ENCODE measurements at regions not wholly inside any gene's neighbourhood (a gene's known extent, or its start where the extent isn't known, plus 50 kb on each side); places are given as distances from the start of the nearest gene placed in this dataset.
"Not testable (repeated sequence)": the region's sequence is repeated elsewhere in the genome, so short reads cannot be mapped to it uniquely, and the experiment has no call there.

GRCh38 chr2:225748609-225749008 is 349.1 kb downstream of the NYAP2 start:
- Histone ChIP-seq H3K4me3 (ENCODE audit: low read length) (no peak overlapping the region), H3K27me3 (ENCODE audit: control insufficient read depth, insufficient read depth, low read length) (no peaks in the 10 kb centered on the region), H3K9ac (ENCODE audit: low read length) (no peak overlapping the region), H3K4me1 (ENCODE audit: control insufficient read depth, low read depth, low read length) (no peaks in the 10 kb centered on the region), H3K27ac (ENCODE audit: low read length) (no peak overlapping the region), H3K9me3 (ENCODE audit: control insufficient read depth, low read depth, low read length) (no peaks in the 10 kb centered on the region), H3K36me3 (ENCODE audit: control insufficient read depth, low read depth, low read length) (no peaks in the 10 kb centered on the region)

GRCh38 chr2:225743996-225744395 is 344.5 kb downstream of the NYAP2 start:
- H3K9ac ChIP-seq (ENCODE audit: low read length); H3K4me3 ChIP-seq (ENCODE audit: low read length); H3K4me1 ChIP-seq (ENCODE audit: control insufficient read depth, low read depth, low read length); H3K36me3 ChIP-seq (ENCODE audit: control insufficient read depth, low read depth, low read length); H3K27ac ChIP-seq (ENCODE audit: low read length); H3K9me3 ChIP-seq (ENCODE audit: control insufficient read depth, low read depth, low read length); H3K27me3 ChIP-seq (ENCODE audit: control insufficient read depth, insufficient read depth, low read length): not testable (repeated sequence)

DNA sequence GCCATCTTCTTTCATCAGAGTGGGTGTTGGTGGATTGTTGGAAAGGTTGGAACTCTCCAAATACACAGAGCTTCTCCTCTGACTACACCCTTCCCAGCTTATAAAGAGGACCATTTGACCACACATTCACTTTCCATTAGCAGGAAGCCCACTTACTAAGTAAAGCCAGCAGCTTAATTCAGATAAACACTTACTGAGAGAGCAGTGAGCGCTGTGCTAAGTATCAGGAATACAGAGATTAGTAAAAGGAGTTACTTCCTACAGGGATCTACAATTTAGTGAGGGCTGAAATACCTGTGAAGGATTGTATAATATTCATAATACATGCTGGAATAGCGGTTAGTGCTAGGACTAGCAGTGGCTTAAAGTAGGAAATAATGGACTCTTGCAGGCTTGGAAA is 343.0 kb downstream of the NYAP2 start:
- H3K9me3 ChIP-seq (ENCODE audit: control insufficient read depth, low read depth, low read length) = no peaks in the 10 kb centered on the region
- no peak overlapping the region for H3K27ac ChIP-seq (ENCODE audit: low read length)
- no peak overlapping the region for H3K9ac ChIP-seq (ENCODE audit: low read length)
- H3K4me3 ChIP-seq (ENCODE audit: low read length) = no peak overlapping the region
- H3K4me1 ChIP-seq (ENCODE audit: control insufficient read depth, low read depth, low read length) = no peaks in the 10 kb centered on the region
- H3K27me3 ChIP-seq (ENCODE audit: control insufficient read depth, insufficient read depth, low read length) = no peaks in the 10 kb centered on the region
- H3K36me3 ChIP-seq (ENCODE audit: control insufficient read depth, low read depth, low read length) = no peaks in the 10 kb centered on the region

GRCh38 chr2:225740086-225740485 is 340.6 kb downstream of the NYAP2 start:
- no peaks in the 10 kb centered on the region for H3K4me1 ChIP-seq (ENCODE audit: control insufficient read depth, low read depth, low read length)
- no peaks in the 10 kb centered on the region for H3K36me3 ChIP-seq (ENCODE audit: control insufficient read depth, low read depth, low read length)
- H3K9ac ChIP-seq (ENCODE audit: low read length) = no peak overlapping the region
- no peaks in the 10 kb centered on the region for H3K27me3 ChIP-seq (ENCODE audit: control insufficient read depth, insufficient read depth, low read length)
- H3K9me3 ChIP-seq (ENCODE audit: control insufficient read depth, low read depth, low read length) = no peaks in the 10 kb centered on the region
- no peak overlapping the region for H3K4me3 ChIP-seq (ENCODE audit: low read length)
- H3K27ac ChIP-seq (ENCODE audit: low read length) = no peak overlapping the region

DNA sequence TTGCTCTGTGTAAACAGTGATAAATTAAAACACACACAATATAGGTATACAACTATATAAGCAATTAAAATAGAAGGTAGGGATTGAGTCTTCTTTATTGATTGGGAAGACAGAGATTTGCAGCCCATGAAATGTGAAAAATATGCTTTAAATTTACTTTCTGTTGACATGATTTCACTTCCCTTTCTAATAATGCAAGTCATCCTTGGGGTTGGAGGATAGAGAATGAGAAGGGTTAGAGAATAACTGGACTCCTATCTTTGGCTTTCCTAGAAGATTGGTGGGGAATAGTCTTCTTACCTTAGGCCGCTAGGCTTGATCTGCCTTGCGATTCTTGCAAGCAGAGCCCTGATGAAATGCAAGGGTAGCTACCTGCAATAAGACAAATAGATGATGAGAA is 339.8 kb downstream of the NYAP2 start:
- no peaks in the 10 kb centered on the region for H3K9me3 ChIP-seq (ENCODE audit: control insufficient read depth, low read depth, low read length)

DNA sequence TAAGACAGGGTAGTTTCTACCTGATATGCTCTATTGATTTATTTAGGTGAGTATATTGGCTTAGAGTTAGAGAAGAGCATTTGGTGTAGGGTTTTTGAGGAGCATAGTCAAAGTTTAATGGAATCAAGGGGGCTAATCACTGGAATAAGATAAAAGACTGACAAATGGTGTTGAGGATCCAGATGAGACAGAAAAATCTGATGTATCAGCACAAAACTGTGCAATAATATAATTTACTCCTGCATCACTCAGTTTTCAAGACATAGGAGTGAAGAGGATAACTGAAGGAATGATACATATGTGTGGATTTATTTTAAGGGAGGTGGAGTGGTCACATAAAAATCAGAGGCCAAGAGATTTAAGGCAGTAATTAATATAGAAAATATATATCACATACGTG is 339.2 kb downstream of the NYAP2 start:
- no peaks in the 10 kb centered on the region for H3K9me3 ChIP-seq (ENCODE audit: control insufficient read depth, low read depth, low read length)
- no peaks in the 10 kb centered on the region for H3K27me3 ChIP-seq (ENCODE audit: control insufficient read depth, insufficient read depth, low read length)
- no peaks in the 10 kb centered on the region for H3K4me1 ChIP-seq (ENCODE audit: control insufficient read depth, low read depth, low read length)
- H3K36me3 ChIP-seq (ENCODE audit: control insufficient read depth, low read depth, low read length) = no peaks in the 10 kb centered on the region
- H3K27ac ChIP-seq (ENCODE audit: low read length) = no peak overlapping the region
- H3K4me3 ChIP-seq (ENCODE audit: low read length) = no peak overlapping the region
- H3K9ac ChIP-seq (ENCODE audit: low read length) = no peak overlapping the region

More for the DNA sequence above, 339.8 kb downstream of the NYAP2 start:
- Histone ChIP-seq H3K27me3 (ENCODE audit: control insufficient read depth, insufficient read depth, low read length) (no peaks in the 10 kb centered on the region), H3K9ac (ENCODE audit: low read length) (no peak overlapping the region), H3K36me3 (ENCODE audit: control insufficient read depth, low read depth, low read length) (no peaks in the 10 kb centered on the region), H3K4me1 (ENCODE audit: control insufficient read depth, low read depth, low read length) (no peaks in the 10 kb centered on the region), H3K27ac (ENCODE audit: low read length) (no peak overlapping the region), H3K4me3 (ENCODE audit: low read length) (no peak overlapping the region)

DNA sequence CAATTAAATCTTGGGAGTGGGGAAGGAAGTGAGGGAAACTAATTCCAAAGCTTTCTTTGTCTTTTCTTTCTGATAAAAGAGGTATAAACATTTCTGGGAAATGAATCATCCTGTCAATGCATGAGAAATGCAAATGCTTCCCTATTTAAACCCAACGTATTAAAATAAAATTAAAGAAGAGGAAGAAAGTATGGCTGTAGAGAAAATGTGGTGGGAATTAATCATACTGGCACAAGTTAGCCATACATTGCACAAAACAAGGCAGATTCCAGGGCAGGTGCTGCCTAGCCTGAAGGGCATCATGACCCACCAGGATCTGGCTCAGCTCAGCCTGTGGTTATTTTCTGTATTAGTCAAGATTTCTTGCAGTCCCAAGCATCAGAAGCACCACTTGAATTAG is 338.0 kb downstream of the NYAP2 start:
- Histone ChIP-seq H3K9ac (ENCODE audit: low read length) (no peak overlapping the region), H3K27ac (ENCODE audit: low read length) (no peak overlapping the region), H3K27me3 (ENCODE audit: control insufficient read depth, insufficient read depth, low read length) (no peaks in the 10 kb centered on the region)

DNA sequence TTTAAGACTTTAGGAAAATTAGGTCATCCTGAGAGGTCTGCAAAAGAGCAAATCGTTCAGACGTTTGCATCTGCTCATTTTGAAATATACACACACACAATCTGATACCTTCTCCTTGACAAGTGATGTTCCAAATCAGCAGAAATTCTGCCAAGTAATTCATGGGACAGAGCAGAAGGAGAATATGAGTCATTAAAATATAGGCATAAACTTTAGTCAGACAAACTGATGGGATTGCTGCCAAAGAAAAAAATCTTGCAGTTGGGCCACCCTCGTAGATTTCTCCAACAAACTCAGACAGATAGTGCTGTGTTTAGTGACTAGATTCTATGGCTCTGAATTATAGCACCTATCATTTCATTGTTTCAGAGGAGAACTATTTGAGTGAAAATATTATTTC is 336.3 kb downstream of the NYAP2 start:
- no peak overlapping the region for H3K9ac ChIP-seq (ENCODE audit: low read length)
- H3K4me3 ChIP-seq (ENCODE audit: low read length) = no peak overlapping the region
- no peaks in the 10 kb centered on the region for H3K4me1 ChIP-seq (ENCODE audit: control insufficient read depth, low read depth, low read length)
- H3K36me3 ChIP-seq (ENCODE audit: control insufficient read depth, low read depth, low read length) = no peaks in the 10 kb centered on the region
- no peaks in the 10 kb centered on the region for H3K9me3 ChIP-seq (ENCODE audit: control insufficient read depth, low read depth, low read length)
- H3K27ac ChIP-seq (ENCODE audit: low read length) = no peak overlapping the region
- no peaks in the 10 kb centered on the region for H3K27me3 ChIP-seq (ENCODE audit: control insufficient read depth, insufficient read depth, low read length)

More for the DNA sequence above, 338.0 kb downstream of the NYAP2 start:
- H3K36me3 ChIP-seq (ENCODE audit: control insufficient read depth, low read depth, low read length) = no peaks in the 10 kb centered on the region
- no peaks in the 10 kb centered on the region for H3K9me3 ChIP-seq (ENCODE audit: control insufficient read depth, low read depth, low read length)
- H3K4me1 ChIP-seq (ENCODE audit: control insufficient read depth, low read depth, low read length) = no peaks in the 10 kb centered on the region
- H3K4me3 ChIP-seq (ENCODE audit: low read length) = no peak overlapping the region

GRCh38 chr2:225725726-225726125 is 326.2 kb downstream of the NYAP2 start:
- H3K4me1 ChIP-seq (ENCODE audit: control insufficient read depth, low read depth, low read length) = no peaks in the 10 kb centered on the region
- no peak overlapping the region for H3K4me3 ChIP-seq (ENCODE audit: low read length)
- H3K27me3 ChIP-seq (ENCODE audit: control insufficient read depth, insufficient read depth, low read length) = no peaks in the 10 kb centered on the region
- H3K9ac ChIP-seq (ENCODE audit: low read length) = no peak overlapping the region
- H3K27ac ChIP-seq (ENCODE audit: low read length) = no peak overlapping the region
- H3K9me3 ChIP-seq (ENCODE audit: control insufficient read depth, low read depth, low read length) = no peaks in the 10 kb centered on the region
- H3K36me3 ChIP-seq (ENCODE audit: control insufficient read depth, low read depth, low read length) = no peaks in the 10 kb centered on the region
